Stimulated activated CD4-positive, alpha-beta T cell treated with anti-CD3 and anti-CD28 coated beads, Interleukin-12 subunit alpha, Interleukin-12 subunit beta, amount 100 ng/mL, for 24 hours (primary cell): ENCODE measurements at regions not wholly inside any gene's neighbourhood (a gene's known extent, or its start where the extent isn't known, plus 50 kb on each side); places are given as distances from the start of the nearest gene placed in this dataset.
"Not testable (repeated sequence)": the region's sequence is repeated elsewhere in the genome, so short reads cannot be mapped to it uniquely, and the experiment has no call there.

Source experiments
- DNase-seq, 2 experiments: peaks; one replicate each; pipeline ENCODE4 v3.0.0-alpha.2; 2020; ENCODE audit warnings: low read depth in 2 of 2

- no peak for DNase-seq
Observed at GRCh38 chr5:113719549-113719948, 206.1 kb downstream of the YTHDC2 start.

- DNase-seq, result no peak
Observed at GRCh38 chr5:113721171-113721570, 207.7 kb downstream of the YTHDC2 start.

- no peak for DNase-seq
Observed at GRCh38 chr5:113723021-113723420, 209.5 kb downstream of the YTHDC2 start.

- DNase-seq, result no peak
Observed at GRCh38 chr5:113735751-113736150, 222.3 kb downstream of the YTHDC2 start.

GRCh38 chr5:113742176-113742575 is 228.7 kb downstream of the YTHDC2 start:
- no peak for DNase-seq

- no peak for DNase-seq
Observed at GRCh38 chr5:113742639-113743038, 229.1 kb downstream of the YTHDC2 start.

GRCh38 chr5:113748403-113748802 is 234.9 kb downstream of the YTHDC2 start:
- DNase-seq, result no peak

- DNase-seq, result no peak
Observed at GRCh38 chr5:113749334-113749733, 235.8 kb downstream of the YTHDC2 start.

GRCh38 chr5:113753182-113753581 is 239.7 kb downstream of the YTHDC2 start:
- DNase-seq, result not testable (repeated sequence)

GRCh38 chr5:113755516-113755915 is 242.0 kb downstream of the YTHDC2 start:
- no peak for DNase-seq

GRCh38 chr5:113757508-113757907 is 244.0 kb downstream of the YTHDC2 start:
- no peak for DNase-seq

GRCh38 chr5:113759505-113759904 is 246.0 kb downstream of the YTHDC2 start:
- no peak for DNase-seq

GRCh38 chr5:113760486-113760885 is 247.0 kb downstream of the YTHDC2 start:
- no peak for DNase-seq

GRCh38 chr5:113761594-113761993 is 248.1 kb downstream of the YTHDC2 start:
- no peak for DNase-seq

GRCh38 chr5:113764382-113764781 is 250.9 kb downstream of the YTHDC2 start:
- no peak for DNase-seq

GRCh38 chr5:113766827-113767226 is 253.3 kb downstream of the YTHDC2 start:
- DNase-seq, result not testable (repeated sequence)

GRCh38 chr5:113770648-113771047 is 257.2 kb downstream of the YTHDC2 start:
- DNase-seq, result no peak

- no peak for DNase-seq
Observed at GRCh38 chr5:113771483-113771882, 258.0 kb downstream of the YTHDC2 start.

- no peak for DNase-seq
Observed at GRCh38 chr5:113776168-113776567, 262.7 kb downstream of the YTHDC2 start.

GRCh38 chr5:113776832-113777525 is 263.5 kb downstream of the YTHDC2 start:
- no peak for DNase-seq

GRCh38 chr5:113778147-113778546 is 264.7 kb downstream of the YTHDC2 start:
- no peak for DNase-seq

- no peak for DNase-seq
Observed at GRCh38 chr5:113788141-113788655, 274.7 kb downstream of the YTHDC2 start.

GRCh38 chr5:113789769-113790168 is 276.3 kb downstream of the YTHDC2 start:
- DNase-seq, result no peak

GRCh38 chr5:113792806-113793205 is 279.3 kb downstream of the YTHDC2 start:
- DNase-seq, result no peak
